ENCODE measurements at regions not wholly inside any gene's neighbourhood (a gene's known extent, or its start where the extent isn't known, plus 50 kb on each side); places are given as distances from the start of the nearest gene placed in this dataset.

- no peak overlapping the region for H3K4me3 ChIP-seq (ENCODE audit: low read depth, low read length)
- DNase-seq (ENCODE audit: low read depth), result no peak
Observed at GRCh38 chr9:86868616-86869015, 78.7 kb downstream of the GAS1 start.

GRCh38 chr9:86867804-86868313, 79.4 kb downstream of the GAS1 start:
- TF ChIP-seq CTCF (IDR thresholded peaks at IDR 0.05; ENCODE audit: insufficient read depth, low read depth, low read length), result no peak
- no peak overlapping the region for H3K4me3 ChIP-seq (ENCODE audit: low read depth, low read length)
- no peak for DNase-seq (ENCODE audit: low read depth)

More at GRCh38 chr9:86868616-86869015, 78.7 kb downstream of the GAS1 start:
- no peak for TF ChIP-seq CTCF (IDR thresholded peaks at IDR 0.05; ENCODE audit: insufficient read depth, low read depth, low read length)

- DNase-seq (ENCODE audit: low read depth), result no peak
- no peak overlapping the region for H3K4me3 ChIP-seq (ENCODE audit: low read depth, low read length)
- no peak for TF ChIP-seq CTCF (IDR thresholded peaks at IDR 0.05; ENCODE audit: insufficient read depth, low read depth, low read length)
Observed at GRCh38 chr9:86865952-86866351, 81.4 kb downstream of the GAS1 start.

GRCh38 chr9:86860006-86860405, 87.3 kb downstream of the GAS1 start:
- no peak for DNase-seq (ENCODE audit: low read depth)
- no peak overlapping the region for H3K4me3 ChIP-seq (ENCODE audit: low read depth, low read length)
- no peak for TF ChIP-seq CTCF (IDR thresholded peaks at IDR 0.05; ENCODE audit: insufficient read depth, low read depth, low read length)

- TF ChIP-seq CTCF (IDR thresholded peaks at IDR 0.05; ENCODE audit: insufficient read depth, low read depth, low read length), result no peak
- DNase-seq (ENCODE audit: low read depth), result no peak
Observed at GRCh38 chr9:86859056-86859455, 88.2 kb downstream of the GAS1 start.

GRCh38 chr9:86858009-86858408, 89.3 kb downstream of the GAS1 start:
- DNase-seq (ENCODE audit: low read depth), result no peak
- H3K4me3 ChIP-seq (ENCODE audit: low read depth, low read length), result no peak overlapping the region
- no peak for TF ChIP-seq CTCF (IDR thresholded peaks at IDR 0.05; ENCODE audit: insufficient read depth, low read depth, low read length)

More at GRCh38 chr9:86859056-86859455, 88.2 kb downstream of the GAS1 start:
- no peak overlapping the region for H3K4me3 ChIP-seq (ENCODE audit: low read depth, low read length)

- peak; percentile 15 for TF ChIP-seq CTCF (IDR thresholded peaks at IDR 0.05; ENCODE audit: insufficient read depth, low read depth, low read length)
Observed at GRCh38 chr9:86856259-86856658, 91.0 kb downstream of the GAS1 start.

More at GRCh38 chr9:86856259-86856658, 91.0 kb downstream of the GAS1 start:
- no peak overlapping the region for H3K4me3 ChIP-seq (ENCODE audit: low read depth, low read length)
- DNase-seq (ENCODE audit: low read depth), result no peak

Data from fibroblast of villous mesenchyme (primary cell).